ENCODE measurements at regions not wholly inside any gene's neighbourhood (a gene's known extent, or its start where the extent isn't known, plus 50 kb on each side); places are given as distances from the start of the nearest gene placed in this dataset.
"Not testable (repeated sequence)": the region's sequence is repeated elsewhere in the genome, so short reads cannot be mapped to it uniquely, and the experiment has no call there.

- no peak for TF ChIP-seq CTCF (IDR thresholded peaks at IDR 0.05; ENCODE audit: extremely low read depth, insufficient read depth, missing control alignments)
- DNase-seq (ENCODE audit: low spot score), result no peak
- in situ Hi-C loops (cut with MboI; ENCODE audit: low pct_unique_long_range_greater_than_20kb, low sequenced_read_pairs, unreplicated experiment), result no loop called here
These were observed 487.0 kb downstream of the MED13L start for GRCh38 chr12:115790526-115790925.

- in situ Hi-C loops (cut with MboI; ENCODE audit: low pct_unique_long_range_greater_than_20kb, low sequenced_read_pairs, unreplicated experiment), result not testable (repeated sequence)
These were observed 491.0 kb downstream of the MED13L start for GRCh38 chr12:115786490-115786889.

GRCh38 chr12:115785548-115785947, 491.9 kb downstream of the MED13L start:
- DNase-seq (ENCODE audit: low spot score), result no peak

More at GRCh38 chr12:115786490-115786889, 491.0 kb downstream of the MED13L start:
- DNase-seq (ENCODE audit: low spot score), result not testable (repeated sequence)

GRCh38 chr12:115776399-115776798, 501.1 kb downstream of the MED13L start:
- in situ Hi-C loops (cut with MboI; ENCODE audit: low pct_unique_long_range_greater_than_20kb, low sequenced_read_pairs, unreplicated experiment), result no loop called here
- TF ChIP-seq CTCF (IDR thresholded peaks at IDR 0.05; ENCODE audit: extremely low read depth, insufficient read depth, missing control alignments), result no peak
- no peak for DNase-seq (ENCODE audit: low spot score)

More at GRCh38 chr12:115785548-115785947, 491.9 kb downstream of the MED13L start:
- in situ Hi-C loops (cut with MboI; ENCODE audit: low pct_unique_long_range_greater_than_20kb, low sequenced_read_pairs, unreplicated experiment), result no loop called here
- no peak for TF ChIP-seq CTCF (IDR thresholded peaks at IDR 0.05; ENCODE audit: extremely low read depth, insufficient read depth, missing control alignments)

- no peak for DNase-seq (ENCODE audit: low spot score)
- in situ Hi-C loops (cut with MboI; ENCODE audit: low pct_unique_long_range_greater_than_20kb, low sequenced_read_pairs, unreplicated experiment), result loop anchor here (25.0 kb wide), 1 partner anchor 1087 kb away; the partner anchor contains the start of gene TBX3
- no peak for TF ChIP-seq CTCF (IDR thresholded peaks at IDR 0.05; ENCODE audit: extremely low read depth, insufficient read depth, missing control alignments)
These were observed 503.2 kb downstream of the MED13L start for GRCh38 chr12:115774148-115774895.

GRCh38 chr12:115771601-115772000, 505.9 kb downstream of the MED13L start:
- TF ChIP-seq CTCF (IDR thresholded peaks at IDR 0.05; ENCODE audit: extremely low read depth, insufficient read depth, missing control alignments), result no peak
- no peak for DNase-seq (ENCODE audit: low spot score)
- in situ Hi-C loops (cut with MboI; ENCODE audit: low pct_unique_long_range_greater_than_20kb, low sequenced_read_pairs, unreplicated experiment), result loop anchor here (25.0 kb wide), 1 partner anchor 1084 kb away; the partner anchor contains the start of gene TBX3

GRCh38 chr12:115771065-115771464, 506.4 kb downstream of the MED13L start:
- no peak for TF ChIP-seq CTCF (IDR thresholded peaks at IDR 0.05; ENCODE audit: extremely low read depth, insufficient read depth, missing control alignments)
- DNase-seq (ENCODE audit: low spot score), result no peak
- in situ Hi-C loops (cut with MboI; ENCODE audit: low pct_unique_long_range_greater_than_20kb, low sequenced_read_pairs, unreplicated experiment), result loop anchor here (25.0 kb wide), 1 partner anchor 1084 kb away; the partner anchor contains the start of gene TBX3

Measured in GM13977 (cell line).